ENCODE measurements at regions not wholly inside any gene's neighbourhood (a gene's known extent, or its start where the extent isn't known, plus 50 kb on each side); places are given as distances from the start of the nearest gene placed in this dataset.
A peak's percentile ranks its signal among the peaks of the same experiment; 100 is the strongest.

DNA sequence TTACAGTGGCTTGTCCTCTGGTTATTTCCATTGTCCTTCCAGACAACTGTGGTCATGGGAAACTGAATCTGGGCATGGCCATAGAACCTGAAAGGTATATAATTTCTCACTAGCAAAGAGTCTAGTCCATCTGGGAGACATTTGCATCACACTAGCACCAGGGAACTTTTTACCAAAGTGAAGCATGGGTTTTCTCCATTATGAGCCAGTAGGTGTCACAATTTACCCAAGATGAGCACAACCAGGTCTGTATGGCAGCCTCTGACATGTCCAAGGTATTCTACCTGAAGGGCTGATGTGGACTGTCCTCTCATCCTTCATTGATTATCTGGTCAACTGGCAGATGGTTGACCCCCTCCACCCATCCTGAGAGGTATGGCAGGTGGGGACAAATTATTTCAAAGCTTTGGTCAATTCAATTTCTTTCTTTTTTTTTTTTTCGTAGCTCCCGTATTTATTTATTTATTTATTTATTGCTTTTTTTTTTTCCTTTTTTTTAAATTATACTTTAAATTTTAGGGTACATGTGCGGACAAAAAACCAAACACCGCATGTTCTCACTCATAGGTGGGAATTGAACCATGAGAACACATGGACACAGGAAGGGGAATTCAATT is 425.9 kb downstream of the TMEM135 start:
- no peak for TF ChIP-seq EZH2 (IDR thresholded peaks at IDR 0.05)
- TF ChIP-seq, protein P1, sequence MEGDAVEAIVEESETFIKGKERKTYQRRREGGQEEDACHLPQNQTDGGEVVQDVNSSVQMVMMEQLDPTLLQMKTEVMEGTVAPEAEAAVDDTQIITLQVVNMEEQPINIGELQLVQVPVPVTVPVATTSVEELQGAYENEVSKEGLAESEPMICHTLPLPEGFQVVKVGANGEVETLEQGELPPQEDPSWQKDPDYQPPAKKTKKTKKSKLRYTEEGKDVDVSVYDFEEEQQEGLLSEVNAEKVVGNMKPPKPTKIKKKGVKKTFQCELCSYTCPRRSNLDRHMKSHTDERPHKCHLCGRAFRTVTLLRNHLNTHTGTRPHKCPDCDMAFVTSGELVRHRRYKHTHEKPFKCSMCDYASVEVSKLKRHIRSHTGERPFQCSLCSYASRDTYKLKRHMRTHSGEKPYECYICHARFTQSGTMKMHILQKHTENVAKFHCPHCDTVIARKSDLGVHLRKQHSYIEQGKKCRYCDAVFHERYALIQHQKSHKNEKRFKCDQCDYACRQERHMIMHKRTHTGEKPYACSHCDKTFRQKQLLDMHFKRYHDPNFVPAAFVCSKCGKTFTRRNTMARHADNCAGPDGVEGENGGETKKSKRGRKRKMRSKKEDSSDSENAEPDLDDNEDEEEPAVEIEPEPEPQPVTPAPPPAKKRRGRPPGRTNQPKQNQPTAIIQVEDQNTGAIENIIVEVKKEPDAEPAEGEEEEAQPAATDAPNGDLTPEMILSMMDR (IDR thresholded peaks at IDR 0.05), result peak; percentile 70
- TF ChIP-seq EZH2phosphoT487 (IDR thresholded peaks at IDR 0.05), result no peak
